GM12878 (cell line): ENCODE measurements at regions not wholly inside any gene's neighbourhood (a gene's known extent, or its start where the extent isn't known, plus 50 kb on each side); places are given as distances from the start of the nearest gene placed in this dataset.

Experiments
- ATAC-seq: fragments of 200-7000 bp; cut with Tn5 transposase; 3 replicates; pipeline ENCODE4 v1.9.1; 2020; ENCODE audit warnings: mild to moderate bottlenecking, moderate library complexity
- BruUV-seq: library from RNA; stranded (reverse); fragments of 400-500 nt; replicated peaks from 2 replicates; lab custom pipeline; 2021; lab: Mats Ljungman, UMichigan
- CTCF ChIA-PET: fragments of 300-600 bp; sonication (Branson Sonifier 250); formaldehyde crosslinking; extraction: SDS; loops from one replicate; lab custom pipeline; 2021; ENCODE audit warnings: inconsistent platforms; lab: Yijun Ruan, JAX
- POLR2A ChIA-PET: fragments of 350-600 bp; formaldehyde crosslinking; extraction: SDS; loops from one replicate; lab custom pipeline; 2021; ENCODE audit warnings: inconsistent platforms; lab: Charles Lee
- RAD21 ChIA-PET: fragments of 300-600 bp; sonication (Branson Sonifier 250); formaldehyde crosslinking; loops from one replicate; lab custom pipeline; 2023; ENCODE audit warnings: antibody characterized with exemption; ENCODE audit not compliant: unreplicated experiment; lab: Charles Lee
- SMC1A ChIA-PET: fragments of 300-600 bp; sonication (Branson Sonifier 250); formaldehyde crosslinking; loops from one replicate; lab custom pipeline; 2023; ENCODE audit not compliant: unreplicated experiment, uncharacterized antibody; lab: Charles Lee
- DNase-seq: peaks from one replicate; pipeline ENCODE4 v3.0.0-alpha.2; 2011; ENCODE audit warnings: low read depth, low spot score
- FAIRE-seq: peaks from 3 replicates; lab custom pipeline; 2011; peaks lifted over from hg19 to GRCh38; lab: Jason Lieb, UNC
- H2AFZ ChIP-seq: 2 replicates; pipeline ENCODE4 v1.6.0; 2011; ENCODE audit warnings: low read depth, low read length, control low read depth; ENCODE audit not compliant: control insufficient read depth
- H3K27ac ChIP-seq: 2 replicates; pipeline ENCODE4 v1.5.1; 2011; ENCODE audit warnings: control low read depth; ENCODE audit not compliant: control insufficient read depth, insufficient read depth
- H3K27me3 ChIP-seq, 2 experiments: replicated peaks in 1 of 2; 2 replicates each; pipeline versions ENCODE4 v1.6.0 to v1.6.1; 2011; ENCODE audit warnings: low read length in 1 of 2; ENCODE audit not compliant: control insufficient read depth in 2 of 2, insufficient read depth in 2 of 2
- H3K36me3 ChIP-seq, 2 experiments: 2 replicates each; pipeline ENCODE4 v1.5.1; 2011; ENCODE audit warnings: low read length in 1 of 2; ENCODE audit not compliant: control insufficient read depth in 2 of 2, insufficient read depth in 2 of 2
- H3K4me1 ChIP-seq: 2 replicates; pipeline ENCODE4 v1.6.1; 2011; ENCODE audit warnings: mild to moderate bottlenecking, low read length, moderate library complexity, mixed read lengths; ENCODE audit not compliant: control insufficient read depth, insufficient read depth
- H3K4me2 ChIP-seq: 2 replicates; pipeline ENCODE4 v1.6.0; 2011; ENCODE audit warnings: control low read depth; ENCODE audit not compliant: control insufficient read depth, insufficient read depth
- H3K4me3 ChIP-seq: fragments of 200-600 bp; sonication (generic); 2 replicates; pipeline ENCODE4 v1.5.1; 2016
- H3K79me2 ChIP-seq: 2 replicates; pipeline ENCODE4 v1.6.0; 2011; ENCODE audit warnings: low read length; ENCODE audit not compliant: control insufficient read depth, insufficient read depth
- H3K9ac ChIP-seq: 2 replicates; pipeline ENCODE4 v1.8.0; 2011; ENCODE audit warnings: low read length, control low read depth, mixed read lengths; ENCODE audit not compliant: control insufficient read depth, insufficient read depth
- H3K9me3 ChIP-seq: replicated peaks from 3 replicates; pipeline ENCODE4 v1.5.1; 2011; ENCODE audit warnings: mild to moderate bottlenecking, low read length; ENCODE audit not compliant: control insufficient read depth, insufficient read depth
- H4K20me1 ChIP-seq: 2 replicates; pipeline ENCODE4 v1.6.0; 2011; ENCODE audit not compliant: control insufficient read depth, insufficient read depth
- CBFB ChIP-seq: IDR thresholded peaks from 2 replicates; pipeline ENCODE4 v1.6.1; 2016; ENCODE audit warnings: antibody characterized with exemption, low read depth
- CHD2 ChIP-seq: IDR thresholded peaks from 2 replicates; pipeline ENCODE4 v1.6.1; 2011; ENCODE audit warnings: low read depth, low read length, improper control_type of control experiment, borderline replicate concordance
- CUX1 ChIP-seq: IDR thresholded peaks from 2 replicates; pipeline ENCODE4 v1.6.1; 2012; ENCODE audit warnings: improper control_type of control experiment, low read depth, low read length; ENCODE audit not compliant: insufficient replicate concordance
- EP300 ChIP-seq, 2 experiments: fragments of 150-350 bp in 1 of 2; IDR thresholded peaks; 2 replicates each; pipeline ENCODE4 v1.6.1; 2011 to 2012; ENCODE audit warnings: low read depth in 2 of 2, low read length in 2 of 2, borderline replicate concordance in 1 of 2, improper control_type of control experiment in 1 of 2, inconsistent platforms in 1 of 2; ENCODE audit not compliant: control insufficient read depth in 1 of 2
- GATAD2B ChIP-seq: fragments of 450-650 bp; conservative IDR thresholded peaks from 2 replicates; pipeline ENCODE4 v1.6.1; 2017; ENCODE audit warnings: low read depth, mild to moderate bottlenecking, moderate library complexity
- IKZF1 ChIP-seq: fragments of 450-650 bp; conservative IDR thresholded peaks from 2 replicates; pipeline ENCODE4 v1.6.1; 2017; ENCODE audit warnings: antibody characterized with exemption, mild to moderate bottlenecking
- KDM1A ChIP-seq: fragments of 200-600 bp; sonication (generic); IDR thresholded peaks from 2 replicates; pipeline ENCODE4 v1.6.1; 2016; ENCODE audit warnings: borderline replicate concordance
- KLF5 ChIP-seq: fragments of 450-650 bp; IDR thresholded peaks from 2 replicates; pipeline ENCODE4 v1.6.1; 2014; ENCODE audit warnings: mild to moderate bottlenecking; ENCODE audit not compliant: partially characterized antibody
- MYB ChIP-seq: fragments of 150-350 bp; IDR thresholded peaks from 2 replicates; pipeline ENCODE4 v1.6.1; 2014; ENCODE audit warnings: mild to moderate bottlenecking, low read depth, low read length, borderline replicate concordance
- NFXL1 ChIP-seq: fragments of 450-650 bp; IDR thresholded peaks from 2 replicates; pipeline ENCODE4 v1.6.1; 2017; ENCODE audit warnings: antibody characterized with exemption, mild to moderate bottlenecking, borderline replicate concordance
- POLR2AphosphoS5 ChIP-seq: IDR thresholded peaks from 2 replicates; pipeline ENCODE4 v1.6.1; 2011; ENCODE audit warnings: mild to moderate bottlenecking, low read length, inconsistent platforms
- RCOR1 ChIP-seq: conservative IDR thresholded peaks from 2 replicates; pipeline ENCODE4 v1.6.1; 2012; ENCODE audit warnings: low read depth, low read length, improper control_type of control experiment
- SIX5 ChIP-seq: IDR thresholded peaks from 2 replicates; pipeline ENCODE4 v1.6.1; 2011; ENCODE audit warnings: mild to moderate bottlenecking, low read depth, low read length, moderate library complexity; ENCODE audit not compliant: severe bottlenecking
- SKIL ChIP-seq: fragments of 450-650 bp; IDR thresholded peaks from 2 replicates; pipeline ENCODE4 v1.6.1; 2017; ENCODE audit warnings: mild to moderate bottlenecking, low read depth, inconsistent platforms; ENCODE audit not compliant: poor library complexity, severe bottlenecking
- SP1 ChIP-seq: IDR thresholded peaks from one replicate; pipeline ENCODE4 v1.6.1; 2011; ENCODE audit warnings: low read depth, low read length
- TAF1 ChIP-seq: IDR thresholded peaks from 2 replicates; pipeline ENCODE4 v1.6.1; 2011; ENCODE audit warnings: mild to moderate bottlenecking, low read depth, low read length, borderline replicate concordance
- USF1 ChIP-seq: IDR thresholded peaks from 2 replicates; pipeline ENCODE4 v1.6.1; 2011; ENCODE audit warnings: borderline replicate concordance, low read depth, mild to moderate bottlenecking, moderate library complexity, mixed read lengths, low read length; ENCODE audit not compliant: insufficient read depth; ENCODE audit errors: extremely low read length
- ZNF274 ChIP-seq: IDR thresholded peaks from one replicate; pipeline ENCODE4 v1.8.0; 2011; ENCODE audit not compliant: insufficient read length, insufficient read depth
- WGBS: methylation state at CpG from one replicate; pipeline ENCODE4 v1.1.6; 2016; ENCODE audit warnings: low lambda C conversion rate; ENCODE audit not compliant: insufficient replicate concordance, insufficient coverage; ENCODE audit errors: missing lambda C conversion rate; 5-methylcytosine and 5-hydroxymethylcytosine counted together
- in situ Hi-C: fragments of 300-500 bp; cut with MboI; formaldehyde crosslinking; loops from 9 replicates; pipeline ENCODE4 v1.14.3; 2018; ENCODE audit warnings: mixed read lengths
- intact Hi-C: fragments of 100-400 bp; cut with micrococcal nuclease; formaldehyde crosslinking; loops from one replicate; pipeline ENCODE4 v1.14.2; 2022; ENCODE audit not compliant: unreplicated experiment

- H3K4me1 ChIP-seq, result no peaks in the 10 kb centered on the region
Measured at GRCh38 chr18:64322189-64322588, 173.3 kb upstream of the LINC00305 start.

More at GRCh38 chr18:64322189-64322588, 173.3 kb upstream of the LINC00305 start:
- in situ Hi-C loops (no loop called here), intact Hi-C loops (no loop called here)
- ATAC-seq (no peak), FAIRE-seq (no peak), DNase-seq (no peak)
- Histone ChIP-seq H3K9ac (no peak overlapping the region), H3K79me2 (no peaks in the 10 kb centered on the region), H4K20me1 (no peaks in the 10 kb centered on the region), H3K36me3 (no peaks in the 10 kb centered on the region), H3K4me2 (no peak overlapping the region), H3K27me3 (no peaks in the 10 kb centered on the region), H3K27ac (no peak overlapping the region), H2AFZ (no peak overlapping the region), H3K4me3 (no peak overlapping the region), H3K9me3 (no peaks in the 10 kb centered on the region)
- no peak for TF ChIP-seq KLF5
- no peak for TF ChIP-seq USF1
- no peak for TF ChIP-seq SIX5
- no peak for TF ChIP-seq POLR2AphosphoS5
- no peak for TF ChIP-seq CHD2
- no peak for TF ChIP-seq TAF1
- TF ChIP-seq GATAD2B, result no peak
- TF ChIP-seq RCOR1, result no peak
- no peak for TF ChIP-seq NFXL1
- TF ChIP-seq KDM1A, result no peak
- no peak for TF ChIP-seq SKIL
- no peak for TF ChIP-seq ZNF274
- TF ChIP-seq IKZF1, result no peak
- TF ChIP-seq CBFB, result no peak
- TF ChIP-seq EP300 (IDR thresholded peaks at IDR 0.05; ENCODE audit: borderline replicate concordance in 1 of 2, control insufficient read depth in 1 of 2, low read depth in 2 of 2, low read length in 2 of 2), result no peak
- no peak for TF ChIP-seq SP1
- TF ChIP-seq CUX1, result no peak
- TF ChIP-seq MYB, result no peak
- no TSS peak for BruUV-seq
- 10% methylated on average over 1 of the region's 1 CpG for WGBS
- ChIA-PET CTCF (no interaction called here), POLR2A (interaction anchor here (1.3 kb wide), 1 partner anchor 14 kb away, joined by 3 read pairs; no protein-coding TSS in a partner anchor), RAD21 (no interaction called here), SMC1A (interaction anchor here (0.8 to 1.4 kb wide), 3 partner anchors 9 to 284 kb away, joined by 3 to 4 read pairs (median 3); no protein-coding TSS in a partner anchor)
